Adrenal gland (tissue), 9 donors: ENCODE measurements at regions not wholly inside any gene's neighbourhood (a gene's known extent, or its start where the extent isn't known, plus 50 kb on each side); places are given as distances from the start of the nearest gene placed in this dataset.
"Not testable (repeated sequence)": the region's sequence is repeated elsewhere in the genome, so short reads cannot be mapped to it uniquely, and the experiment has no call there.

Experiments
- DNase-seq, 7 donors: peaks; one replicate each; pipeline ENCODE4 v3.0.0-alpha.2; 2019 to 2020
- H3K27ac ChIP-seq, 5 donors: fragments of 200-600 bp; sonication (generic) in 4 of 5; 1 replicate in 3 of 5; 2 replicates in 2 of 5; pipeline versions ENCODE4 v1.5.1 to v1.8.0; 2016 to 2020; ENCODE audit warnings: mild to moderate bottlenecking in 1 of 5
- H3K27me3 ChIP-seq: fragments of 200-600 bp; 2 replicates; pipeline ENCODE4 v1.8.0; 2021
- H3K36me3 ChIP-seq, 2 donors: fragments of 200-600 bp; replicated peaks in 1 of 2; 1 replicate in 1 of 2; 2 replicates in 1 of 2; pipeline versions ENCODE4 v1.5.1 to v1.8.0; 2018 to 2022
- H3K4me1 ChIP-seq, 2 donors: fragments of 200-600 bp; replicated peaks in 1 of 2; 1 replicate in 1 of 2; 2 replicates in 1 of 2; pipeline versions ENCODE4 v1.5.1 to v1.8.0; 2018 to 2021
- H3K4me3 ChIP-seq, 4 donors: fragments of 200-600 bp; sonication (generic) in 3 of 4; one replicate each; pipeline ENCODE4 v1.5.1; 2016 to 2018
- H3K9me3 ChIP-seq, 3 donors: fragments of 200-600 bp; sonication (generic) in 1 of 3; replicated peaks in 1 of 3; 1 replicate in 2 of 3; 2 replicates in 1 of 3; pipeline versions ENCODE4 v1.5.1 to v1.8.0; 2016 to 2021
- CTCF ChIP-seq, 6 experiments: fragments of 450-650 bp in 4 of 6; fragments of 200-600 bp in 2 of 6; sonication (generic) in 1 of 6; IDR thresholded peaks; 1 replicate in 5 of 6; 2 replicates in 1 of 6; pipeline versions ENCODE4 v1.5.1 to v1.8.0; 2016 to 2021; ENCODE audit warnings: antibody characterized with exemption in 6 of 6, mild to moderate bottlenecking in 2 of 6, moderate library complexity in 1 of 6
- POLR2A ChIP-seq, 2 donors: fragments of 450-650 bp; IDR thresholded peaks; one replicate each; pipeline ENCODE4 v1.6.1; 2017; ENCODE audit warnings: antibody characterized with exemption in 2 of 2, mild to moderate bottlenecking in 2 of 2, moderate library complexity in 1 of 2
- WGBS, 4 donors: extraction: QIAGEN DNeasy Blood & Tissue Kit in 2 of 4; methylation state at CpG; one replicate each; pipeline versions ENCODE4 v1.1.5 to v1.1.7; 2013 to 2017; 5-methylcytosine and 5-hydroxymethylcytosine counted together
- intact Hi-C, 2 donors: fragments of 100-400 bp; cut with DNase I; formaldehyde crosslinking; loops; one replicate each; pipeline versions ENCODE4 v1.14.1 to v1.15.0; 2022 to 2023
- donor health status: healthy with polysubstance abuse.
- donor health status: Bipolar disorder and iron deficiency.
- donor health status: DM: yes; HTN: yes; CAD: no.
- donor health status: DM: no; HTN: no; CAD: no.
- donor health status: DM: no; HTN: no; CAD: no.

GRCh38 chr1:101367630-101368029 lies 130.8 kb downstream of the S1PR1 start:
- TF ChIP-seq CTCF (IDR thresholded peaks at IDR 0.05): no peak
- Histone ChIP-seq H3K36me3 (no peaks in the 10 kb centered on the region), H3K9me3 (no peaks in the 10 kb centered on the region), H3K4me3 (no peak overlapping the region), H3K27me3 (no peaks in the 10 kb centered on the region), H3K4me1 (peaks cover 5 to 12% of the 10 kb centered on the region in 2 donors), H3K27ac (no peak overlapping the region)
- WGBS, 4 donors: 75 to 88% (median 86%) methylated on average over 5 of the region's 5 CpGs
- DNase-seq: no peak
- intact Hi-C loops: no loop called here

- TF ChIP-seq POLR2A (IDR thresholded peaks at IDR 0.05) (no peak), CTCF (IDR thresholded peaks at IDR 0.05) (no peak)
- Histone ChIP-seq H3K36me3 (no peaks in the 10 kb centered on the region), H3K27me3 (no peaks in the 10 kb centered on the region), H3K9me3 (no peaks in the 10 kb centered on the region), H3K27ac (no peak overlapping the region), H3K4me1 (peaks cover 5 to 12% of the 10 kb centered on the region in 2 donors), H3K4me3 (no peak overlapping the region)
- no peak for DNase-seq
- WGBS, 4 donors: 62 to 70% (median 67%) methylated on average over 3 of the region's 3 CpGs
- intact Hi-C loops: no loop called here
Observed at GRCh38 chr1:101370488-101370887, 133.7 kb downstream of the S1PR1 start.

- intact Hi-C loops: no loop called here
- Histone ChIP-seq H3K36me3 (no peaks in the 10 kb centered on the region), H3K9me3 (no peaks in the 10 kb centered on the region), H3K4me1 (peaks cover 5 to 10% of the 10 kb centered on the region in 2 donors), H3K27ac (peak overlapping the region in 2 of 5 donors; percentile 26 to 42), H3K4me3 (no peak overlapping the region), H3K27me3 (no peaks in the 10 kb centered on the region)
- DNase-seq: peak in 5 of 7 donors; percentile 32 to 55 (median 42)
- TF ChIP-seq POLR2A (IDR thresholded peaks at IDR 0.05): no peak
- TF ChIP-seq CTCF (IDR thresholded peaks at IDR 0.05): no peak
Observed at GRCh38 chr1:101371259-101371658, 134.4 kb downstream of the S1PR1 start.

- Histone ChIP-seq H3K4me3 (no peak overlapping the region), H3K27ac (no peak overlapping the region), H3K4me1 (no peaks in the 10 kb centered on the region), H3K9me3 (no peaks in the 10 kb centered on the region), H3K36me3 (no peaks in the 10 kb centered on the region), H3K27me3 (no peaks in the 10 kb centered on the region)
- DNase-seq: no peak
- no peak for TF ChIP-seq POLR2A (IDR thresholded peaks at IDR 0.05)
- no peak for TF ChIP-seq CTCF (IDR thresholded peaks at IDR 0.05)
- intact Hi-C loops: no loop called here
Observed at GRCh38 chr1:101373570-101373969, 136.8 kb downstream of the S1PR1 start.

GRCh38 chr1:101375448-101375847 lies 138.6 kb downstream of the S1PR1 start:
- H3K9me3 ChIP-seq, DNase-seq, H3K27me3 ChIP-seq, H3K36me3 ChIP-seq, H3K27ac ChIP-seq, intact Hi-C loops, H3K4me1 ChIP-seq, H3K4me3 ChIP-seq: not testable (repeated sequence)
- 72 to 88% (median 80%) methylated on average over 3 of the region's 3 CpGs for WGBS, 4 donors
